Right lobe of liver (tissue), 4 donors: ENCODE measurements at regions not wholly inside any gene's neighbourhood (a gene's known extent, or its start where the extent isn't known, plus 50 kb on each side); places are given as distances from the start of the nearest gene placed in this dataset.

Experiments
- CTCF ChIP-seq, 4 donors: fragments of 200-600 bp in 3 of 4; fragments of 450-650 bp in 1 of 4; IDR thresholded peaks; one replicate each; pipeline versions ENCODE4 v1.5.1 to v1.8.0; 2016 to 2022; ENCODE audit warnings: antibody characterized with exemption in 4 of 4, mild to moderate bottlenecking in 2 of 4
- POLR2A ChIP-seq: fragments of 450-650 bp; IDR thresholded peaks from one replicate; pipeline ENCODE4 v1.6.1; 2017; ENCODE audit warnings: antibody characterized with exemption, mild to moderate bottlenecking
- donor health status: DM: no; HTN: no; CAD: no.
- donor health status: DM: no; HTN: no; CAD: no.
- donor health status: DM: no; HTN: yes; CAD: no.

- no peak for TF ChIP-seq CTCF (IDR thresholded peaks at IDR 0.05)
- no peak for TF ChIP-seq POLR2A
Observed at GRCh38 chr18:6566338-6566911, 151.7 kb upstream of the L3MBTL4 start.
